DMS 273 (cell line): ENCODE measurements at regions not wholly inside any gene's neighbourhood (a gene's known extent, or its start where the extent isn't known, plus 50 kb on each side); places are given as distances from the start of the nearest gene placed in this dataset.
"Not testable (repeated sequence)": the region's sequence is repeated elsewhere in the genome, so short reads cannot be mapped to it uniquely, and the experiment has no call there.

Source experiments
- DNase-seq: peaks from one replicate; lab custom pipeline; 2025; ENCODE audit not compliant: unreplicated experiment; lab: John Stamatoyannopoulos, UW

- DNase-seq, result no peak
Measured at GRCh38 chr2:109718139-109718538, 76.0 kb upstream of the RGPD5 start.

- DNase-seq, result no peak
Measured at GRCh38 chr2:109719871-109720270, 74.2 kb upstream of the RGPD5 start.

- DNase-seq, result no peak
Measured at GRCh38 chr2:109720380-109721106, 73.6 kb upstream of the RGPD5 start.

- DNase-seq, result no peak
Measured at GRCh38 chr2:109721135-109721534, 73.0 kb upstream of the RGPD5 start.

GRCh38 chr2:109721626-109722025 lies 72.5 kb upstream of the RGPD5 start:
- DNase-seq, result no peak

GRCh38 chr2:109722026-109722425 lies 72.1 kb upstream of the RGPD5 start:
- DNase-seq, result peak; percentile 53

- not testable (repeated sequence) for DNase-seq
Measured at GRCh38 chr2:109722640-109723039, 71.5 kb upstream of the RGPD5 start.

- DNase-seq, result not testable (repeated sequence)
Measured at GRCh38 chr2:109723153-109723552, 71.0 kb upstream of the RGPD5 start.

GRCh38 chr2:109724533-109725460 lies 69.3 kb upstream of the RGPD5 start:
- no peak for DNase-seq

GRCh38 chr2:109726379-109727270 lies 67.5 kb upstream of the RGPD5 start:
- DNase-seq, result no peak

- DNase-seq, result no peak
Measured at GRCh38 chr2:109727929-109728447, 66.1 kb upstream of the RGPD5 start.

- not testable (repeated sequence) for DNase-seq
Measured at GRCh38 chr2:109733746-109734145, 60.4 kb upstream of the RGPD5 start.

GRCh38 chr2:109736177-109736827 lies 57.8 kb upstream of the RGPD5 start:
- peak; percentile 71 for DNase-seq
